GM19324 (cell line): ENCODE measurements at regions not wholly inside any gene's neighbourhood (a gene's known extent, or its start where the extent isn't known, plus 50 kb on each side); places are given as distances from the start of the nearest gene placed in this dataset.
"Not testable (repeated sequence)": the region's sequence is repeated elsewhere in the genome, so short reads cannot be mapped to it uniquely, and the experiment has no call there.

Experiments
- ATAC-seq: cut with Tn5 transposase; IDR thresholded peaks from one replicate; pipeline ENCODE4 v1.9.1; 2021; ENCODE audit warnings: mild to moderate bottlenecking, moderate library complexity; ENCODE audit not compliant: unreplicated experiment, low FRiP score

DNA sequence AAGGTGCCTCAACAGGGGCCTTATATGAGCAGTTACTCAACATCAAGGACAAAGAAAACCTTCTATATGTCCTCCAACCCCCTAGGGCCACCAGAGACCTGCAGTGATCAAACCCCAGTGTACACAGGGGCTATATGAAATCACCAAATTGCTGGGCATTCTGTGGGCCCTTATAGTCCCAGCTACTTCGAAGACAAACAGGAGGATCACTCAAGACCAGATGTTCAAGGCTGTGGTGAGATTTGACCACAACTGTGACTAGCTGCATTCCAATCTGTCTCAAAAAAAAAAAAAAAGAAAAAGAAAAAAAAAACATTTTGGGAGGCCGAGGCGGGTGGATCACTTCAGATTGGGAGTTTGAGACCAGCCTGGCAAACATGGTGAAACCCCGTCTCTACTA, 51.0 kb upstream of the PRB2 start:
- no peak for ATAC-seq

DNA sequence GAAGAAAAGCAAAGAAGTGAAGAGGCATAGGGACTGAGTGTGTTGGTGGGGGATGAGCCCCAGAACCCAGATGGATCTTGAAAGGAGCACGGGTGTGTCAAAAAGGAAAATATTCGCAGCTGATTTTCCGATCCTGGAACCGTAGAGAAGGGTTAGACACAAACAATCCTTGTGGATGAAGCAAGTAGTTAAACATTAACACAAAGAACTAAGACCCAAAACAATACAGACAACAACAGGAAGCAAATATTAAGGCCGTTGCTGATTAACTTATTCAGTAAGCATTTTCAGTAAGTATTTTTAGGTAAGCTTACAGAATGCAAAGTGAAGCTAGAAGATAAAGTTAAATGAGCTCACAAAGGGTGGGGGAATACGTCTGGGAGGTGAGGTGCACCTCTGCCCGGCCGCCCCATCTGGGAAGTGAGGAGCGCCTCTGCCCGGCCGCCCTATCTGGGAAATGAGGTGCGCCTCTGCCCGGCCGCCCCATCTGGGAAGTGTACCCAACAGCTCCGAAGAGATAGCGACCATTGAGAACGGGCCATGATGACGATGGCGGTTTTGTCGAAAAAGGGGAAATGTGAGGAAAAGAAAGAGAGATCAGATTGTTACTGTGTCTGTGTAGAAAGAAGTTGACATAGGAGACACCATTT, 62.8 kb upstream of the PRB2 start:
- no peak for ATAC-seq

DNA sequence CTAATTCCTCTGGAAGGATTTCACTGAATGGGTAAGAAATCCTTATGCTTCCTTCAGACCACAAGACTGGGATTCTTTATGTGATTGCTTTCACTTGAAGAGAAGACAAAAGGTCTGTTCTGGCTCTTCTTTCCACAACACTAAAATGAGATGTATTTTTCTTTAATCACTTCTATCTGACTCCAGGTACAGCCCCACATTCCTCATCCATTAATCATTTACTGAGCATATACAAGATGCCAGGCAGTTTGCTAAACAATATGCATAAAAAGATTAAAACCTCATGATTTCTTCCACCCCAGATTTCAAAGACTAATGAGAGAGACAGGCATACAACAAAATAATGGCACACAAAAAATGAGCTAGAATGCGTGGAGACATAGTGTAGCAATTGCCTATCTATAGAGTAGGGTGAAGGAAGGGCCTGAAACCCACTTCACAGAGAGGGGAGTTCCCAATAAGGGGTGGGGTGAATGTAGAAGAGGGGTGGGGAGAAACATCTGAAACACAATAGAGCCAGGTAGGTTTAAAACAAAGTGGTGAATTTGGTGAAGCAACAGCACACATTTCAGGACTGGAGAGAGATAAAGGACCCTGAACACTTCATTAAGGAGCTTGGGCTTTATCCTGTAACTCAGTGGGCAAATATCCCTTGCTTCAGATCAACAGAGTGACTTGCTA, 65.1 kb upstream of the PRB2 start:
- no peak for ATAC-seq

GRCh38 chr12:11461433-11461832, 66.1 kb upstream of the PRB2 start:
- no peak for ATAC-seq

DNA sequence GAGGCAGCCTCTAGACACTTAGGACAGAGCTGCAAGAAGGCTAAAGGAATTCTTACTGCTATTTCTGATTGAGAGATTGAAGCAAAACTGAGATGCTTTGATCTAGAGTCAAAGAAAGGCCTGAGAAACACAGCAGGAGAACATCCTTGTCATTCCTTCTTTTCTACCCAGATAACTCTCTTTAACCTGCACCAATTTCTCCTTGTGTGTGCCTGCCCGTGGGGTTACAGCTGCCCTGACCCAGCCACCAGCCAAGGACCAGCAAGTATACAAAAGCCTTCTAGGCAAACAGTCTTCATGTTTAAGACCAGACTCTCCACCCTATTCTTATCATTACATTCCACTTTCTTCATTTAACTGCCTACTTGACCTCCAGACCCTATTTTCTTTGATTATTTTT, 81.7 kb upstream of the PRB2 start:
- ATAC-seq = no peak

DNA sequence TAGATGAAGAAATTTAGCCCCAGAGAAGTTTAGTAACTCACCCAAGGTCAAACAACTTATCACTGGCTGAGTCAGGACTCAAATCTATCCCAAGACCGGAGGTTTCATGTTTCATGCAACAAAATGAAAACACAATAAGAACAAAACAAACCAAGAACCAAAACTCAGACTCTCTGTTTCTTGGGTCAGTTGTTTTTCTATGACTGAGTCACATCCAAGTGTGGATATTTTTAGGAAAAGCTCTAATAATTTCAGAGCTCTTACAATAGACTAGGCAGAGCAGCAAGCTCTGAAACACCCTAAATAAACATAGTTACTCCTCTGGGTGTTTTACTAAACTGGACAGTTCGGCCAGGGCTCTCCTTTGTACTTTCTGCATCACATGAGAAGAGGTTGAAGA, 87.6 kb upstream of the PRB2 start:
- no peak for ATAC-seq

GRCh38 chr12:11486623-11487444, 91.5 kb upstream of the PRB2 start:
- ATAC-seq = peak; percentile 64

- ATAC-seq = no peak
These were observed 100.9 kb upstream of the PRB2 start for GRCh38 chr12:11496157-11496851.

DNA sequence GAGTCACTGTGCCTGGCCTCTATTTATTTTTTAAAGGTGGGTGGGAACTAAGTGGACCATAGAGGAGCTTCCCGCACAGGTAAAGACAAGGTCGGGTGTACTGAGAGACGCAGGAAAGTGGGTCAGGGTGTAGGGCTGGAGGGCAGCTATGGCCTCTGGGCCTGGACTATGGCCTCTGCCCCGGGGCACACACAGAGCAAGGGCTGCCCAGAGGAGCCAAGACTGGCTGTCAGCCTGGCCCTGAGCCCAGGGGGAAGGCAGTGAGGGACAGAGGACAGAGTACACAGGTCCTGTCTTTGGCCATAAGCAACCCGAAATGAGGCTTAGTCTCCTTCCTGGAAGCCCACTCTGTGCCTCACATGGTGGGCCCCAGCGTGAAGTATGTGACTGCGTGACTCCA, 102.1 kb upstream of the PRB2 start:
- ATAC-seq = no peak

DNA sequence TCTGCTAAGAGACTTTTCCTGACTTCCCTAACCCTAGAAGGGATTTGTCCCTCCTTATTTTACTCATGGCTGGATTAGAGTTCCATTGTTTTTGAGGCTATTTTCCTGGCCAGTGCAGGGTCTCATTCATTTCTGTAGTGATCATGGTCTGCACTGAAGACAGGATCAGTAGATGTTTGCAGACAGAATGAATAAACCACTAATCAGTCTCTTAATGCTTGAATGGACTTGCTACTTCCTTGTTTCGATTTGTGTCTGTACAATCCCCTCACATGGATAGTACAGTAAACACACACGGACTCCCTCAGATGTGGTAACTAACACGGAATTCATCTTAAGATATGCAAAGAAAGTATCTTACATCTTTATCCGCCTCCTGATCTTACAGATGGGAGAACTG, 102.6 kb upstream of the PRB2 start:
- no peak for ATAC-seq

DNA sequence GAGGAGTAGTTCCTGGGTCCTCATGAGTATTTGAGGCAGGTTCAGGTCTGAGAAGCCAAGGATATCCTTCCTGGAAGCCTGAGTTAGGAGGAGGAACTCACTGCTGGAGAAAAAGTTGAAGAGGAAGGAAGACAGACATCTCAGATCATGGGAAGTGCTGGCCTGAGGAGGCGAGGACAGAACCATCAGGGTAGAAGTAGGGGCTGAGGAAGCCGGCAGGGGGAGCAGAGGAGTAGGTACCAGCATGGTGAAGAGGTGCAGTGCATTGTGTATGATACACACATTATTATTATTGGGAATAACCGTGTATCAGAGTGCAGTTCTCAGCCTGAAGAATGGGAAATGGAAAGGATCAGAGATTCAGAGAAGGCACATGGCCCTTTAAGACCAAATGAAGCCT, 103.2 kb upstream of the PRB2 start:
- not testable (repeated sequence) for ATAC-seq

GRCh38 chr12:11499806-11500187, 104.4 kb upstream of the PRB2 start:
- no peak for ATAC-seq

GRCh38 chr12:11500188-11500860, 105.0 kb upstream of the PRB2 start:
- ATAC-seq = no peak

- ATAC-seq = no peak
These were observed 105.5 kb upstream of the PRB2 start for GRCh38 chr12:11500861-11501230.

DNA sequence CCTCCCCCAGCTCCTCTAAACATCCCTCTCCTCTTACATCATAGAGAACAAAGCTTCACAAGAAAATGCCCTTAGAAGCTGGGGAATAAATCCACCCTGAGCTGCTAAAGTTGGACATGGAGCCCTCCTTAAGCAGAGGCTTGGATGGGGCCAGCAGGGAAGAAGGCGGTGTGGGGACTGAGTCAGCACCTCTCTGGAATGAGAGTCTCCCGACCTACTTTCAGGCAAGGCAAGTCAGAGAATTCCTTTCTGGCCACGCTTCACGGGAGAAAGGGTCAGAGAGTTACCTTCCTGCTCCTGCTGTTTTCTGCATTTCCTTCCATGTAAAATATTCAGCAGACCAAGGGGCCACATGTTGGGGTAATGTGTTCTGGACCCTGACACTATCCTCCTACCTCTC, 113.3 kb upstream of the PRB2 start:
- ATAC-seq = no peak

DNA sequence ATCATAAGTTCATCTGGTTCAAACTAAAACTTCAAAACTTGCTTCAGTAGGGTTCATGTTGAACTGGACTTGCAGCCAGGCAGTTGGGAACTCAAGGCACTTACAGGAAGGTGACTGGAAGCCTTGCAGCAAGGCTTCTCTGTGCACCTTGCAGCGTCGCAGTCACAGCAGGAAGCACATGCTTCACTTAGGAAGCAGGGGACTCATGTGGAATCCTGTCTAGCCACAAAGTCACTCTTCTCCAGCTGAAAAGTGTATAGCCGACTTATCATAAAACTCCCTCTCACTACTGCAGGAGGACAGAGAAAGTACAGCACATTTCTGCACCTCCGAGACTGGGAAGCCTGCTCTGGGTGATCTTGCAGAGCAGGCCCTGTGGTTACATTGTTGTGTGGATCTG, 114.0 kb upstream of the PRB2 start:
- ATAC-seq = no peak

DNA sequence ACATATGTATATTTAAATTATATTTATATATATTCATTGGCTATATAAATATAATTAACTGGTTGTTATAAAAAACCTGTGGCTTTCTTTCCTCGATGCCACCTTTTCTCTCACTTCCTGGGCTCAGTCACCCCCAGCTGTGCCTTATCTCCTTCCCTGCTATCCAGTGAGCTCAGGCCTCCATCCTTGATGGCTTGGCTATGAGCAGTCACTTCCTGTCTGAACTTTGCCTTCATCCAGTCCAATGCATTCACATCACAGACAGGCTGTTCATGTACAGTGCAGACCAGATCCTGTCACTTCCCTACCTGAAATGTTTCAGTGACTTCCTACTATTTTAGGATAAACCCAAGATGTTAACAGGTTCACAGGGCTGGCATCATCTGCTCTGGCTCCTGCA, 115.3 kb upstream of the PRB2 start:
- no peak for ATAC-seq

GRCh38 chr12:11513288-11513687, 117.9 kb upstream of the PRB2 start:
- ATAC-seq = no peak

DNA sequence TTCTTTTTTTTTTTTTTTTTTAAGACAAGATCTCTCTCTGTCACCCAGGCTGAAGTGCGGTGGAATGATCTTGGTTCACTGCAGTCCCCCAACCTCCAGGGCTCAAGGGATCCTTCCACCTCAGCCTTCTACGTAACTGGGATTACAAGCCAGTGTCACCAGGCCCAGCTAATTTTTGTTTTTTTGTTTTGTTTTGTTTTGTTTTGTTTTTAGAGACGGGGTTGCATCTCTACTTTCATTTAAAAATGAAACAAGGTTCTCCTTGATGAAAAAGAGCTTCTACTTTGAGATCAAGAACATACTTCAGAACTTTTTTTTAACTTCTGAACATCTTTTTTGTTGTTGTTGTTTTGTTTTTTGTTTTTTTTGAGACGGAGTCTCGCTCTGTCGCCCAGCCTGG, 121.7 kb upstream of the PRB2 start:
- ATAC-seq = no peak

- ATAC-seq = no peak
These were observed 125.0 kb upstream of the ETV6 start for GRCh38 chr12:11524446-11524845.

GRCh38 chr12:11534064-11534463, 115.4 kb upstream of the ETV6 start:
- no peak for ATAC-seq
